SU-DHL-6 (cell line): ENCODE measurements at regions not wholly inside any gene's neighbourhood (a gene's known extent, or its start where the extent isn't known, plus 50 kb on each side); places are given as distances from the start of the nearest gene placed in this dataset.

ENCODE experiments used
- H2AFZ ChIP-seq: fragments of 200-600 bp; sonication (generic); 2 replicates; pipeline ENCODE4 v1.6.1; 2014; ENCODE audit warnings: low read depth, mild to moderate bottlenecking, moderate library complexity, mixed read lengths, antibody characterized with exemption, low read length; ENCODE audit not compliant: severe bottlenecking
- H3F3A ChIP-seq: fragments of 200-600 bp; shearing (Covaris generic); 2 replicates; pipeline ENCODE4 v1.6.0; 2016; ENCODE audit warnings: antibody characterized with exemption, mild to moderate bottlenecking; ENCODE audit not compliant: insufficient read depth
- H3K27ac ChIP-seq: fragments of 200-600 bp; sonication (generic); 2 replicates; pipeline ENCODE4 v1.5.1; 2016; ENCODE audit warnings: low read depth, mild to moderate bottlenecking, low read length, moderate library complexity, mixed read lengths
- H3K27me3 ChIP-seq: fragments of 200-600 bp; sonication (generic), shearing (Covaris generic); 2 replicates; pipeline ENCODE4 v1.6.0; 2014; ENCODE audit warnings: mild to moderate bottlenecking, low read length
- H3K36me3 ChIP-seq: fragments of 200-600 bp; sonication (generic); 2 replicates; pipeline ENCODE4 v1.6.1; 2014; ENCODE audit warnings: mild to moderate bottlenecking, low read length, mixed read lengths
- H3K4me2 ChIP-seq: fragments of 300-600, 200-600 bp; shearing (Covaris generic), sonication (generic); 2 replicates; pipeline ENCODE4 v1.6.0; 2014; ENCODE audit warnings: low read length, low read depth, mild to moderate bottlenecking; ENCODE audit not compliant: poor library complexity, severe bottlenecking
- H3K4me3 ChIP-seq: fragments of 200-600 bp; sonication (generic); 2 replicates; pipeline ENCODE4 v1.5.1; 2014; ENCODE audit warnings: antibody characterized with exemption, low read length, mild to moderate bottlenecking, mixed read lengths; ENCODE audit not compliant: insufficient read depth, poor library complexity, severe bottlenecking
- H3K79me2 ChIP-seq: fragments of 200-600 bp; sonication (generic); 2 replicates; pipeline ENCODE4 v1.6.1; 2014; ENCODE audit warnings: mild to moderate bottlenecking, low read length, moderate library complexity; ENCODE audit not compliant: insufficient read depth
- H3K9ac ChIP-seq: fragments of 200-600 bp; sonication (generic); 2 replicates; pipeline ENCODE4 v1.7.0; 2014; ENCODE audit warnings: mild to moderate bottlenecking, low read length
- H3K9me2 ChIP-seq: fragments of 200-600 bp; sonication (generic); replicated peaks from 2 replicates; pipeline ENCODE4 v1.6.1; 2014; ENCODE audit warnings: low read length; ENCODE audit not compliant: insufficient read depth
- H3K9me3 ChIP-seq: fragments of 200-600 bp; sonication (generic); 2 replicates; pipeline ENCODE4 v1.6.1; 2014; ENCODE audit warnings: low read length, mixed read lengths; ENCODE audit not compliant: insufficient read depth
- H4K20me1 ChIP-seq: fragments of 200-600 bp; sonication (generic); 2 replicates; pipeline ENCODE4 v1.6.1; 2014; ENCODE audit warnings: low read depth, mild to moderate bottlenecking, antibody characterized with exemption, low read length, moderate library complexity, mixed read lengths
- CTCF ChIP-seq: fragments of 200-600 bp; sonication (generic); IDR thresholded peaks from one replicate; pipeline ENCODE4 v1.5.1; 2017; ENCODE audit warnings: antibody characterized with exemption, mild to moderate bottlenecking, low read length, moderate library complexity; ENCODE audit not compliant: insufficient read depth, poor library complexity, severe bottlenecking
- EZH2phosphoT487 ChIP-seq: fragments of 200-600 bp; sonication (generic), shearing (Covaris generic); conservative IDR thresholded peaks from 2 replicates; pipeline ENCODE4 v1.6.1; 2018; ENCODE audit warnings: mild to moderate bottlenecking, antibody characterized with exemption, low read length, moderate library complexity, mixed read lengths

GRCh38 chr2:185998562-185999070, 260.0 kb downstream of the FSIP2 start:
- no peaks in the 10 kb centered on the region for H3K79me2 ChIP-seq
- H3K9me2 ChIP-seq, result no peaks in the 10 kb centered on the region
- H3K4me2 ChIP-seq, result no peak overlapping the region
- no peaks in the 10 kb centered on the region for H4K20me1 ChIP-seq
- no peak for TF ChIP-seq EZH2phosphoT487
- TF ChIP-seq CTCF, result no peak
- no peak overlapping the region for H3K27ac ChIP-seq
- H3K9ac ChIP-seq, result no peak overlapping the region
- no peaks in the 10 kb centered on the region for H3F3A ChIP-seq
- no peak overlapping the region for H3K4me3 ChIP-seq
- H3K36me3 ChIP-seq, result no peaks in the 10 kb centered on the region
- H3K27me3 ChIP-seq, result no peaks in the 10 kb centered on the region
- H2AFZ ChIP-seq, result no peak overlapping the region
- no peaks in the 10 kb centered on the region for H3K9me3 ChIP-seq

GRCh38 chr2:186009341-186009740, 270.7 kb downstream of the FSIP2 start:
- Histone ChIP-seq H3K27me3 (no peaks in the 10 kb centered on the region), H4K20me1 (no peaks in the 10 kb centered on the region), H3K9me2 (no peaks in the 10 kb centered on the region), H3K4me2 (no peak overlapping the region), H3K9me3 (no peaks in the 10 kb centered on the region), H3K36me3 (no peaks in the 10 kb centered on the region), H3K27ac (no peak overlapping the region), H3K4me3 (no peak overlapping the region), H3F3A (no peaks in the 10 kb centered on the region), H3K79me2 (no peaks in the 10 kb centered on the region), H3K9ac (no peak overlapping the region), H2AFZ (no peak overlapping the region)
- TF ChIP-seq CTCF, result no peak
- TF ChIP-seq EZH2phosphoT487, result no peak

GRCh38 chr2:186017278-186017677, 278.7 kb downstream of the FSIP2 start:
- Histone ChIP-seq H3K4me2 (no peak overlapping the region), H4K20me1 (no peaks in the 10 kb centered on the region), H3K79me2 (no peaks in the 10 kb centered on the region), H3K4me3 (no peak overlapping the region), H2AFZ (no peak overlapping the region), H3K27ac (no peak overlapping the region), H3K9me2 (no peaks in the 10 kb centered on the region), H3K27me3 (no peaks in the 10 kb centered on the region), H3K36me3 (no peaks in the 10 kb centered on the region), H3F3A (no peaks in the 10 kb centered on the region), H3K9ac (no peak overlapping the region), H3K9me3 (no peaks in the 10 kb centered on the region)
- TF ChIP-seq EZH2phosphoT487 (no peak), CTCF (no peak)
